A673 (cell line): ENCODE measurements at regions not wholly inside any gene's neighbourhood (a gene's known extent, or its start where the extent isn't known, plus 50 kb on each side); places are given as distances from the start of the nearest gene placed in this dataset.

Experiments used
- BruUV-seq: library from RNA; stranded (reverse); fragments of 400-500 nt; replicated peaks from 2 replicates; lab custom pipeline; 2021; lab: Mats Ljungman, UMichigan
- CTCF ChIA-PET: fragments of 300-600 bp; sonication (Branson Sonifier 250); formaldehyde crosslinking; loops from one replicate; lab custom pipeline; 2022; ENCODE audit warnings: antibody characterized with exemption; lab: Charles Lee
- POLR2A ChIA-PET: fragments of 300-600 bp; sonication (Branson Sonifier 250); formaldehyde crosslinking; loops from one replicate; lab custom pipeline; 2022; ENCODE audit warnings: antibody characterized with exemption; ENCODE audit not compliant: low non-redundant PET; lab: Charles Lee
- DNase-seq: peaks from one replicate; pipeline ENCODE4 v3.0.0-alpha.2; 2015; ENCODE audit warnings: low spot score
- H3K27ac ChIP-seq: fragments of 200-600 bp; sonication (generic); 2 replicates; pipeline ENCODE4 v1.5.1; 2016; ENCODE audit warnings: mixed run types, low read depth, mild to moderate bottlenecking, mixed read lengths, antibody characterized with exemption, low read length; ENCODE audit not compliant: poor library complexity, severe bottlenecking
- H3K27me3 ChIP-seq: fragments of 200-600 bp; sonication (generic); replicated peaks from 2 replicates; pipeline ENCODE4 v1.6.1; 2017; ENCODE audit warnings: mixed run types, low read depth, mild to moderate bottlenecking, mixed read lengths, antibody characterized with exemption, low read length; ENCODE audit not compliant: insufficient read depth, poor library complexity
- H3K36me3 ChIP-seq: fragments of 200-600 bp; sonication (generic); 2 replicates; pipeline ENCODE4 v1.6.1; 2016; ENCODE audit warnings: mixed run types, mild to moderate bottlenecking, mixed read lengths, antibody characterized with exemption, low read length; ENCODE audit not compliant: insufficient read depth, poor library complexity, severe bottlenecking
- H3K4me1 ChIP-seq: fragments of 200-600 bp; sonication (generic); 2 replicates; pipeline ENCODE4 v1.6.1; 2017; ENCODE audit warnings: mixed run types, mild to moderate bottlenecking, mixed read lengths, antibody characterized with exemption, low read length; ENCODE audit not compliant: insufficient read depth, poor library complexity, severe bottlenecking
- H3K4me3 ChIP-seq: fragments of 200-600 bp; sonication (generic); 2 replicates; pipeline ENCODE4 v1.5.1; 2016; ENCODE audit warnings: low read depth, mixed run types, mild to moderate bottlenecking, mixed read lengths, low read length; ENCODE audit not compliant: poor library complexity, severe bottlenecking
- H3K9me3 ChIP-seq: fragments of 200-600 bp; sonication (generic); 2 replicates; pipeline ENCODE4 v1.6.1; 2016; ENCODE audit warnings: mixed run types, low read depth, mild to moderate bottlenecking, mixed read lengths, antibody characterized with exemption, low read length; ENCODE audit not compliant: poor library complexity, severe bottlenecking
- EZH2 ChIP-seq: fragments of 200-600 bp; sonication (generic); IDR thresholded peaks from 2 replicates; pipeline ENCODE4 v1.6.1; 2017; ENCODE audit warnings: borderline replicate concordance, low read depth, mild to moderate bottlenecking, mixed read lengths, antibody characterized with exemption, low read length; ENCODE audit not compliant: poor library complexity, severe bottlenecking
- intact Hi-C: fragments of 100-400 bp; cut with micrococcal nuclease; formaldehyde crosslinking; loops from one replicate; pipeline ENCODE4 v1.10.0; 2022; ENCODE audit not compliant: unreplicated experiment
- TF ChIP-seq, protein P1 (sequence below): fragments of 300-800, 200-600 bp; sonication (generic); conservative IDR thresholded peaks from 2 replicates; pipeline ENCODE4 v1.5.1; 2017; ENCODE audit warnings: low read depth, mild to moderate bottlenecking, antibody characterized with exemption, low read length, moderate library complexity, mixed read lengths

DNA sequence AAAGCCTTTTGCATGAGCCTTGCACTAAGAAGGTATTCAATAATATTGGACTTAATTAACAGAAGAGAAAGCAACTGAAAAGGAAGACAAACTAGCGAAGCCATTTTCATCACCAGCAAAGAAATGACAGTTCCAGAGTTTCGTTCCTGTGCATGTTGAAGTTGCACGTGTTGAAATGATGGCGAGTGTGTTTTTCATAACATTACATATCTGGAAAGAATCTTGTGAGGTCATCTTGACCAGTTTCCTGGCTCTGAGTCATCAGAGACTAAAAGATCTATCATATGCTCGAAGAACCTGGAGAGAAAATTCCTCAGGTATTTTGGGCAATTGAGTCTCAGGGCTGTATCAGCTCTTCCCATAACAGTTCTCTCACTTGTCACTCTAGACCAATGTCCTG, 106.2 kb upstream of the MAML3 start:
- Histone ChIP-seq H3K27ac (no peak overlapping the region), H3K36me3 (no peaks in the 10 kb centered on the region), H3K4me3 (no peak overlapping the region), H3K27me3 (no peaks in the 10 kb centered on the region), H3K9me3 (no peaks in the 10 kb centered on the region), H3K4me1 (no peaks in the 10 kb centered on the region)
- POLR2A ChIA-PET, result no interaction called here
- TF ChIP-seq, protein P1, sequence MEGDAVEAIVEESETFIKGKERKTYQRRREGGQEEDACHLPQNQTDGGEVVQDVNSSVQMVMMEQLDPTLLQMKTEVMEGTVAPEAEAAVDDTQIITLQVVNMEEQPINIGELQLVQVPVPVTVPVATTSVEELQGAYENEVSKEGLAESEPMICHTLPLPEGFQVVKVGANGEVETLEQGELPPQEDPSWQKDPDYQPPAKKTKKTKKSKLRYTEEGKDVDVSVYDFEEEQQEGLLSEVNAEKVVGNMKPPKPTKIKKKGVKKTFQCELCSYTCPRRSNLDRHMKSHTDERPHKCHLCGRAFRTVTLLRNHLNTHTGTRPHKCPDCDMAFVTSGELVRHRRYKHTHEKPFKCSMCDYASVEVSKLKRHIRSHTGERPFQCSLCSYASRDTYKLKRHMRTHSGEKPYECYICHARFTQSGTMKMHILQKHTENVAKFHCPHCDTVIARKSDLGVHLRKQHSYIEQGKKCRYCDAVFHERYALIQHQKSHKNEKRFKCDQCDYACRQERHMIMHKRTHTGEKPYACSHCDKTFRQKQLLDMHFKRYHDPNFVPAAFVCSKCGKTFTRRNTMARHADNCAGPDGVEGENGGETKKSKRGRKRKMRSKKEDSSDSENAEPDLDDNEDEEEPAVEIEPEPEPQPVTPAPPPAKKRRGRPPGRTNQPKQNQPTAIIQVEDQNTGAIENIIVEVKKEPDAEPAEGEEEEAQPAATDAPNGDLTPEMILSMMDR, result no peak
- no peak for TF ChIP-seq EZH2
- CTCF ChIA-PET, result no interaction called here
- intact Hi-C loops, result no loop called here
- no peak for DNase-seq
- BruUV-seq, result no TSS peak

DNA sequence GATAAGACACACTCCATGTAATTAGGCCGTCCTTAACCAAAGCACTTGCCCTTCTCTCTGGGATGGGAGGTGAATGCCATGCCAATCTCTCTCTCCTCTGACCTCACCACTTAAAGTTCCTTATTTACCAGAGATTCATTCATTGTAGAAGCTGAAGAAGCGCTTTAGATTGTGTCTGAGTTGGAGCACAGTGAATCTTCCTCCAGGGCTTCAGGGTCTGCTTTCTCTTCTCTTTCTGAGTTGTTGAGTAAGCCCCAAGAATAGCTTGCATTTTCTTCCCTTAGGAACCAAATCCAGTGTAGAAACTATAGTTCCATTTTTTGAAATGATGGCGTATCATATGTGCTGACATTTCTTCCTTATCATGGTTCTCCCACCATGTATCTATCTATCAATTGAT, 104.5 kb upstream of the MAML3 start:
- CTCF ChIA-PET, result interaction anchor here (0.6 kb wide), 1 partner anchor 311 kb away, joined by 4 read pairs; no protein-coding TSS in a partner anchor
- intact Hi-C loops, result no loop called here
- no peak overlapping the region for H3K27ac ChIP-seq
- H3K9me3 ChIP-seq, result no peaks in the 10 kb centered on the region
- no peaks in the 10 kb centered on the region for H3K27me3 ChIP-seq
- no TSS peak for BruUV-seq
- TF ChIP-seq, protein P1, result no peak
- no peaks in the 10 kb centered on the region for H3K36me3 ChIP-seq
- peaks cover 1% of the 10 kb centered on the region for H3K4me1 ChIP-seq
- H3K4me3 ChIP-seq, result no peak overlapping the region
- POLR2A ChIA-PET, result no interaction called here
- no peak for DNase-seq

DNA sequence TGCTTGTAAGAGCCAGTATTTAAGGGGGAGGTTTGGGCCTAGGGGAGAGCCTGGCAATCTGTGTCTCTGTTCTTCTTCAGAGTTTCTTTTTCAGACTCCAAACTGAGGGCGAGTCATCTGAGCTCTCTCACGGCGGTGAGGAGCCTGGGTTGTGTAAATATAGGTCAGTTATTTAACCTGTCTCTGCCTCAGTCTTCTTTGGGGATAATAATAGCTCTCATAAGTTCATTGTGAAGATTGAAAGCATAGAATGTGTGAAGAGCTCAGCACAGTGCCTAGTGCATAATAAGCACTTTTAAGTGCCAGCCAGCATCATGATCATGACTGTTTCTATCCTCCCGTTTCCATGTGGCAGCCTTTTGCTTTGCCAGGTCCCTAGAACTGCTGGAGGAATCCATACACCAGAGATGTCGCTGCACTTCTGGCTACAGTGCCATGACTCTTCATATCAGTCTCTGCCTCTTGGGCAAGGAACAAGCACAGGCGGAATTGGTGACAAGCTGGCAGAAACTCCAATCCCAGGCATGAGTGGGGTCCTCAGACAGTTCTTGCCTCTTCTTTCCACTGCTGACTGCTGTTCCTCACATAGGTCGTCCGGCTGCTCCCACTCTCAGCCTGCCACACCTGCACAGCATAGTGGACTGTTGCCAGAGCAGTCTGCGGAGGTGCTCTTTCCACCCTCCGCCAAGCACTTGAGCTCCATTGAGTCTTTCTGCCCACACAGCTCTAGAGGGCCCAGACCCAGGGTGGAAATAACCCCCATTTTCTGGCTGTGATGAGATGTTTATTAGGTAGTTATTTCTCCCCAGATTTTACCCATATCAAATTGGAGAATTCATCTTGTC, 103.7 kb upstream of the MAML3 start:
- Histone ChIP-seq H3K4me3 (no peak overlapping the region), H3K27me3 (no peaks in the 10 kb centered on the region), H3K36me3 (no peaks in the 10 kb centered on the region), H3K9me3 (no peaks in the 10 kb centered on the region), H3K4me1 (peaks cover 5% of the 10 kb centered on the region), H3K27ac (no peak overlapping the region)
- DNase-seq, result no peak
- BruUV-seq, result no TSS peak
- ChIA-PET POLR2A (no interaction called here), CTCF (no interaction called here)
- intact Hi-C loops, result no loop called here
- TF ChIP-seq EZH2, result no peak
- TF ChIP-seq, protein P1, result no peak
